ENCODE measurements at regions not wholly inside any gene's neighbourhood (a gene's known extent, or its start where the extent isn't known, plus 50 kb on each side); places are given as distances from the start of the nearest gene placed in this dataset.
"Not testable (repeated sequence)": the region's sequence is repeated elsewhere in the genome, so short reads cannot be mapped to it uniquely, and the experiment has no call there.

- no peak for DNase-seq
Observed at GRCh38 chr9:30630459-30630858, 1754.0 kb upstream of the ACO1 start.

GRCh38 chr9:30646639-30647038, 1737.8 kb upstream of the ACO1 start:
- DNase-seq = not testable (repeated sequence)

- DNase-seq = no peak
Observed at GRCh38 chr9:30661925-30662324, 1722.5 kb upstream of the ACO1 start.

- DNase-seq = no peak
Observed at GRCh38 chr9:30670805-30671562, 1713.5 kb upstream of the ACO1 start.

- no peak for DNase-seq
Observed at GRCh38 chr9:30673132-30673531, 1711.3 kb upstream of the ACO1 start.

- DNase-seq = no peak
Observed at GRCh38 chr9:30676651-30677050, 1707.8 kb upstream of the ACO1 start.

- no peak for DNase-seq
Observed at GRCh38 chr9:30677221-30677620, 1707.2 kb upstream of the ACO1 start.

- DNase-seq = no peak
Observed at GRCh38 chr9:30688801-30689200, 1695.6 kb upstream of the ACO1 start.

GRCh38 chr9:30697958-30698357, 1686.5 kb upstream of the ACO1 start:
- no peak for DNase-seq

GRCh38 chr9:30711591-30711990, 1672.9 kb upstream of the ACO1 start:
- no peak for DNase-seq

GRCh38 chr9:30713243-30713642, 1671.2 kb upstream of the ACO1 start:
- no peak for DNase-seq

- no peak for DNase-seq
Observed at GRCh38 chr9:30714389-30714788, 1670.1 kb upstream of the ACO1 start.

GRCh38 chr9:30718483-30718882, 1666.0 kb upstream of the ACO1 start:
- DNase-seq = no peak

- no peak for DNase-seq
Observed at GRCh38 chr9:30722065-30722464, 1662.4 kb upstream of the ACO1 start.

GRCh38 chr9:30723656-30724055, 1660.8 kb upstream of the ACO1 start:
- DNase-seq = no peak

- DNase-seq = no peak
Observed at GRCh38 chr9:30732060-30732459, 1652.4 kb upstream of the ACO1 start.

GRCh38 chr9:30744871-30745270, 1639.6 kb upstream of the ACO1 start:
- DNase-seq = no peak

GRCh38 chr9:30746589-30746988, 1637.9 kb upstream of the ACO1 start:
- no peak for DNase-seq

GRCh38 chr9:30757723-30758122, 1626.7 kb upstream of the ACO1 start:
- no peak for DNase-seq

GRCh38 chr9:30758726-30759446, 1625.6 kb upstream of the ACO1 start:
- DNase-seq = no peak

- DNase-seq = no peak
Observed at GRCh38 chr9:30765318-30765717, 1619.1 kb upstream of the ACO1 start.

GRCh38 chr9:30771163-30771708, 1613.2 kb upstream of the ACO1 start:
- DNase-seq = no peak

GRCh38 chr9:30771760-30772159, 1612.7 kb upstream of the ACO1 start:
- no peak for DNase-seq

- DNase-seq = no peak
Observed at GRCh38 chr9:30773427-30773826, 1611.0 kb upstream of the ACO1 start.
